Testis (tissue), 2 donors: ENCODE measurements at regions not wholly inside any gene's neighbourhood (a gene's known extent, or its start where the extent isn't known, plus 50 kb on each side); places are given as distances from the start of the nearest gene placed in this dataset.

Experiments
- DNase-seq: peaks from one replicate; pipeline ENCODE4 v3.0.0-alpha.2; 2019
- H3K27ac ChIP-seq, 2 donors: fragments of 200-600 bp; sonication (generic); one replicate each; pipeline ENCODE4 v1.5.1; 2019
- H3K27me3 ChIP-seq: fragments of 200-600 bp; sonication (generic); one replicate; pipeline ENCODE4 v1.5.1; 2019
- H3K36me3 ChIP-seq: fragments of 200-600 bp; sonication (generic); one replicate; pipeline ENCODE4 v1.5.1; 2017; ENCODE audit warnings: low read depth; ENCODE audit errors: missing control alignments
- H3K4me1 ChIP-seq: fragments of 200-600 bp; sonication (generic); one replicate; pipeline ENCODE4 v1.5.1; 2019
- H3K4me3 ChIP-seq, 2 donors: fragments of 200-600 bp; sonication (generic); one replicate each; pipeline ENCODE4 v1.5.1; 2017 to 2019
- H3K9me3 ChIP-seq: fragments of 200-600 bp; sonication (generic); one replicate; pipeline ENCODE4 v1.5.1; 2017
- CTCF ChIP-seq, 3 experiments: fragments of 450-650 bp in 2 of 3; fragments of 200-600 bp in 1 of 3; sonication (generic) in 1 of 3; IDR thresholded peaks; one replicate each; pipeline ENCODE4 v1.5.1; 2016 to 2019; ENCODE audit warnings: antibody characterized with exemption in 3 of 3, mild to moderate bottlenecking in 2 of 3, moderate library complexity in 1 of 3
- POLR2A ChIP-seq: fragments of 450-650 bp; IDR thresholded peaks from one replicate; pipeline ENCODE4 v1.6.1; 2017; ENCODE audit warnings: antibody characterized with exemption, mild to moderate bottlenecking, moderate library complexity
- WGBS, 2 donors: methylation state at CpG; one replicate each; pipeline ENCODE4 v1.1.5; 2018; 5-methylcytosine and 5-hydroxymethylcytosine counted together
- intact Hi-C: fragments of 100-400 bp; cut with DNase I; formaldehyde crosslinking; loops from one replicate; pipeline ENCODE4 v1.15.1; 2023; ENCODE audit warnings: low total_unique reads

DNA sequence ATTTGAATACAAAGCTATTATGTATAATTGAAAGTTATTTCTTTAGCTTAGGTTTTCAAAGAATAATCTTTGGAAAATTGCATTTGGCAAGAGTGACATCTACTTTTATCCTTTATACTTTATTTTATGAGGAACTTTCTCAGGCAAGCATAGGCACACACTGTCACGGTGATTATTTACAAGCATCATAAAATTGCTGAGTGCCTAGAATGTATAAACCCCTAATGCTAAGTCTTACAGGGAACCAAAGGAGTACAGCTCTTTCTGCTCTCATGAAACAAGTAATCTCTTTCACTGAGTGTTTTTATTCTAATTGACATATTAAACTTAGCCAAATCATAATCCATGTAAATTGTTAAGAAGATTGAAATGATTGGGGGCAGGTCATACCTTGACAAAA, 154.9 kb downstream of the FSCB start:
- Histone ChIP-seq H3K27me3 (no peaks in the 10 kb centered on the region), H3K4me1 (no peaks in the 10 kb centered on the region), H3K27ac (no peak overlapping the region), H3K9me3 (no peaks in the 10 kb centered on the region), H3K36me3 (no peaks in the 10 kb centered on the region), H3K4me3 (no peak overlapping the region)
- intact Hi-C loops = no loop called here
- TF ChIP-seq CTCF (IDR thresholded peaks at IDR 0.05) (no peak), POLR2A (no peak)
- DNase-seq = no peak
- WGBS, 2 donors = 74 to 88% methylated on average over 1 of the region's 1 CpG

- no peak overlapping the region for H3K4me3 ChIP-seq
- no peak overlapping the region for H3K27ac ChIP-seq
- no peaks in the 10 kb centered on the region for H3K27me3 ChIP-seq
- 67 to 68% methylated on average over 1 of the region's 1 CpG for WGBS, 2 donors
- no peaks in the 10 kb centered on the region for H3K36me3 ChIP-seq
- DNase-seq = no peak
- H3K9me3 ChIP-seq = no peaks in the 10 kb centered on the region
- no peaks in the 10 kb centered on the region for H3K4me1 ChIP-seq
- TF ChIP-seq POLR2A = no peak
- TF ChIP-seq CTCF (IDR thresholded peaks at IDR 0.05) = no peak
- intact Hi-C loops = no loop called here
Observed at GRCh38 chr14:44347316-44347715, 159.8 kb downstream of the FSCB start.

GRCh38 chr14:44341116-44341515, 166.0 kb downstream of the FSCB start:
- DNase-seq = no peak
- intact Hi-C loops = no loop called here

DNA sequence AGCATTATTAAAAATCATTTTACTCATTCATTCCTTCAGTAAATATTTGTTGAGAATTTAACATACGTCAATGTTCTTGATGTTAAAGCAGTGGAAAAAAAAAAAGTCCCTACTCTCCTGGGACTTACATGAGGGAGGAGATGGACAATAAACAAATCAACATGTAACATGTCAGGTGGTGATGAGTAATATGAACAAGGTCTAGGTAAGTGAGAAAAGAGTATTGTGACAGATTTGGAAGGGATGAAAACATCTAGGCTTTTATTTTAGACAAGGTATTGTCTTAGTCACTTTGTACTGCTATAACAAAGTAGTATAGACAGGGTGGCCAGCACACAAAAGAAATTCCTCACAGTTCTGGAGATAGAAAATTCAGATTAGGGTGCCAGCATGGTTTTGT, 167.2 kb downstream of the FSCB start:
- no peaks in the 10 kb centered on the region for H3K9me3 ChIP-seq
- no peaks in the 10 kb centered on the region for H3K27me3 ChIP-seq
- DNase-seq = no peak
- intact Hi-C loops = no loop called here
- no peak for TF ChIP-seq CTCF (IDR thresholded peaks at IDR 0.05)
- no peak for TF ChIP-seq POLR2A
- no peaks in the 10 kb centered on the region for H3K4me1 ChIP-seq
- WGBS, 2 donors = 82 to 96% methylated on average over 1 of the region's 1 CpG
- no peak overlapping the region for H3K4me3 ChIP-seq
- H3K27ac ChIP-seq = no peak overlapping the region
- no peaks in the 10 kb centered on the region for H3K36me3 ChIP-seq

More at GRCh38 chr14:44341116-44341515, 166.0 kb downstream of the FSCB start:
- H3K4me3 ChIP-seq = no peak overlapping the region
- no peaks in the 10 kb centered on the region for H3K27me3 ChIP-seq
- H3K9me3 ChIP-seq = no peaks in the 10 kb centered on the region
- H3K27ac ChIP-seq = no peak overlapping the region
- WGBS, 2 donors = 62 to 66% methylated on average over 3 of the region's 3 CpGs
- no peaks in the 10 kb centered on the region for H3K36me3 ChIP-seq
- TF ChIP-seq POLR2A = no peak
- TF ChIP-seq CTCF (IDR thresholded peaks at IDR 0.05) = no peak
- no peaks in the 10 kb centered on the region for H3K4me1 ChIP-seq

- H3K4me1 ChIP-seq = no peaks in the 10 kb centered on the region
- no peak for TF ChIP-seq POLR2A
- TF ChIP-seq CTCF (IDR thresholded peaks at IDR 0.05) = no peak
- H3K27ac ChIP-seq = no peak overlapping the region
- H3K4me3 ChIP-seq = no peak overlapping the region
- no peaks in the 10 kb centered on the region for H3K36me3 ChIP-seq
- no peak for DNase-seq
- H3K9me3 ChIP-seq = no peaks in the 10 kb centered on the region
- intact Hi-C loops = no loop called here
- no peaks in the 10 kb centered on the region for H3K27me3 ChIP-seq
Observed at GRCh38 chr14:44339231-44339630, 167.9 kb downstream of the FSCB start.
